Suppressor macrophage treated with lipopolysaccharide for 4 hours (primary cell): ENCODE measurements at regions not wholly inside any gene's neighbourhood (a gene's known extent, or its start where the extent isn't known, plus 50 kb on each side); places are given as distances from the start of the nearest gene placed in this dataset.
"Not testable (repeated sequence)": the region's sequence is repeated elsewhere in the genome, so short reads cannot be mapped to it uniquely, and the experiment has no call there.

Experiments used
- DNase-seq: peaks from one replicate; pipeline ENCODE4 v3.0.0-alpha.2; 2020

DNA sequence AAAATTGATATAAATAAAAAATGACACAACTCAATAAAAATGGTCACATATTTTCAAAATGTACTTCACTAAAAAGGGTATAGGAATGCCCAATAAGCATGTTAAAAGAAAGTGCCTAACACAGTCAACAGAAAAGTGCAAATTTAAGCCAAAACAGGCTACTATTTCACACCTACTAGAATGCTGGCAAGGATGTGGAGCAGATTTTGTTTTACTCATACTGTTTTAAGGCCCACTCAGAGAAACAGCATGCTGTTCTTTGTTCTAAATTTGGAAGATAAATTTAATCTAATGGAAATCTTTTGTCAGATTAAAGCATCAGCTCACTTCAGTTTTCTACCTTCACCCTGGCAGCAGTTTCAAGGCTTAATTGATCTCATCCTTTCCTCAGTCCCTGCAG is 576.8 kb upstream of the HS3ST1 start:
- no peak for DNase-seq

DNA sequence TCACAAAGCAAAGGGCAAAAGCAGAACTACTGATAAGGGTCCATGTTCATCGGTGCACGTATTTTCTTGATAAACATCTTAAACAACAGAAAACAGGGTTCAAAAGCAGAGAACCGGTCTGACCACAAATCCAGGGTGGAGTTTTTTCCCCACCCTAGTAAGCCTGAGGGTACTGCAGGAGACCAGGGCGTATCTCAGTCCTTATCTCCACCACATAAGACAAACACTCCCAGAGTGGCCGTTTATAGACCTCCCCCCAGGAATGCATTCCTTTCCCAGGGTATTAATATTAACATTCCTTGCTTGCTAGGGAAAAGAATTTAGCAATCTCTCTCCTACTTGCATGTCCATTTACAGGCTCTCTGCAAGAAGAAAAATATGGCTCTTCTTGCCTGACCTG is 567.9 kb upstream of the HS3ST1 start:
- not testable (repeated sequence) for DNase-seq

DNA sequence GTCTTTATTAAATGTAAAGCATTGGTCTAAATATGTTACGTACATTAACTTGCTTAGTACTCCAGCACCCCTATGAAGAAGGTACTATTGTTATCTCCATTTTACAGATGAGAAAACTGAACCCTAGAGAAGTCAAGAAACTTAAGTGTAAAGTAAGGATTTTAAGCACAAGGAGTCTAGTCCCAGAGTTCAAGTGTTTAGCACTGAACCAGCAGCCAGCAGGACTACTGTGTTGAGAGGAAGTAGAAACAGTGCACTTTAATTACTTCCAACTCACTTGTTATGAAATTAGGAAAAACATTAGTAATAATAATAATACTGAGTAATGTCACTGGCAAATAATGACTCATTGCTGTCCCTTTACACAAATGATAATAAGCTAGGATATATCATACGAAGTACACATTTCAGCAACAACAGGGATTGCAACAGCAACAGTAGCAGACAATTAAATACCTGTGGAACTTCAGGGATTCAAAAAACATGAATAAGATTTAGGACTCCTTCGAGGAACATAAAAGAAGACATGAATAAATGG is 548.1 kb upstream of the HS3ST1 start:
- no peak for DNase-seq

DNA sequence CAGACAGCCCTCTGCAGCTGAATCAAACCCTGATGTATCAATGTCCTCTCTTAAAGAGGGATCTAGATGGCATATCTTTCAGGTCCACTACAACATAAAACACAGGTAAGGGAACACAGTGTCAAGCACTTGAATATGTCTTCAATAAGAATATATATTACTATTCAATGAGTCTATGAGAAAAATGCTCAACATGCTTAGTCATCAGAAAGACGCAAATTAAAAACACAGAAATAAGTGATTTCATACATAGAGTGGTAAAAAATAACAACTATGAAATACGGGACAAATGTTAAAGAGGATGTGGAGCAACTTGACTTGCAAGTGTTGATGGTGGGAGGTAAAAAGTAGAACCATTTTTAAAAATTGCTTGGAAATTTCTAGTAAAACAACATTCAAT is 544.6 kb upstream of the HS3ST1 start:
- DNase-seq, result no peak

DNA sequence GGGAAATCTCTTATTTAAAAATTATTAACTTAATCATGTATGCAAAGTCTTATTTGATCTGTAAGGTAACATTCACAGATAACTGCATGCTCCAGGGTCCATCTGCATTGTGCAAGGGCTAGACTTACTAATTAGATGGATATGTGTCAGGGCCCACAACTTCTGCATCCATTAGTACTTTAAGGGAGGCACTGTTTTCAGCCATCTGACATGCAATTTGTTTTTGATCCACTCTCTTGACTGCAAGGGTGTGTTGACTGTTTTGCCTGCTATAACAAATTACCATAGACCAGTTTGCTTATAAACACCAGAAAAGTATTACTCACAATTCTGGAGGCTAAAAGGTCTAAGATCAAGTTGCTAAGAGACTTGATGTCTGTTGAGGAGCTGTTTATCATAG is 542.1 kb upstream of the HS3ST1 start:
- DNase-seq, result no peak

DNA sequence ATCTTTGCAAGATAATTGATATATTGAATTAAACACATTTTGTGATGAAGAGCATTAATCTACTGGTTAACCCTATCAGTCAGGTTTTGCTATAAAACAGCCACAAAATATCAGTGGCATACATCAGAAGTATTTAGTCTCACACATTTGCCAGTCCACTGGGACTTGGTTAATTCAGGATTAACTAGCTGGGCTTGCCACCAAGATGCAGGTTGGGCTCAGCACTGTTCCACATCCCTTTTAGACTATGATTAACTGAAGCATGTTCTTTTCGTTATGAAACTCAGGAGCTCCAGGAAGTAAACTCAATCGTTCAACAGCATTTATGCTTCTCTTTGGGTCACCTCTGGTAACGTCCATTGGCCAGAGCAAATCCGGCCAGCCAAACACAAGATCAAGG is 538.1 kb upstream of the HS3ST1 start:
- no peak for DNase-seq

DNA sequence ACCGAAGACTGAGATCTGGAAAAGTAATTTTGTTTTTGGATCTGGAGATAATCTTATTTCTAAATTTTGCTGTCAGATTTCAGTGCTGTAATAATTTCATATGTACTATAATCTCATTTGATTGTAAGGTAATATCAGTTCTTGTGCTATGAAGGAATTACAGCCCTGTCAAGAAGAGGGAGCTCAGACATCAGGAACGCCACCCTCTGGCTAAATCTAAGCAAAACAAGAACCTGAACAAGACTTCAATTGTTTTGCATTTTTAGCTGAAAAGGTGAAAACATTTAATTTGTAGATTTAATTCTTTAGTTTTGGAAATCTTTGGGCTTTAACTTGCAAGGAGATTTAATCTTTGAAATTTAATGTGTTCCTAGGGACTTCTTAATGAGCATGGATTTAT is 525.4 kb upstream of the HS3ST1 start:
- DNase-seq, result peak; percentile 33

DNA sequence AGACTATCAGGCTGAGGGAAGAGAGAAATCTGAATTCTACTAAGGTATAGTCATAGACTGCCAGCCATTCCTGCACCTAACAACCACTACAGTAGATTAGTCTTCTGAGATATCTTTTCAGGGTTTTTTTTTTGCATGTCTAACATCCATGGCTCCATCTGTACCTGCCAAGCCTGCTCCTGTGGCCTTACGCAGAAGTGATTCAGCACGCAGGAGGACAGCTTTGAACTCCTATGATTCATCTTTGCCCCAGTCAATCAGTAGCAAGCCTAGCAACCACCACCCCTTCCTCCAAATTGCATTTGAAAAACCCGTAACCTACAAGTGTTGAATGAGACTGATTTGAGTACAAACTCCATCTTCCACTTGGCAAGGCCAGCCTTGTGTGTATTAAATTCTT is 520.7 kb upstream of the HS3ST1 start:
- DNase-seq, result no peak

DNA sequence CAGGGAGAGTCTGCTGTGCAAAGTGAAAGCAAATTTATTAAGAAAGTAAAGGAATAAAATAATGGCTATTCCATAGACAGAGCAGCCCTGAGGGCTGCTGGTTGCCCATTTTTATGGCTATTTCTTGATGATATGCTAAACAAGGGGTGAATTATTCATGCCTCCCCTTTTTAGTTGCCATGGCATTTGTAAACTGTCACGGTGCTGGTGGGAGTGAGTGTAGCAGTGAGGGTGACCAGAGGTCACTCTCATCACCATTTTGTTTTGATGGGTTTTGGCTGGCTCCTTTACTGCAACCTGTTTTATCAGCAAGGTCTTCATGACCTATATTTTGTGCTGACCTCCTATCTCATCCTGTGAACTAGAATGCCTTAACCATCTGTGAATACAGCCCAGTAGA is 518.9 kb upstream of the HS3ST1 start:
- DNase-seq, result not testable (repeated sequence)

DNA sequence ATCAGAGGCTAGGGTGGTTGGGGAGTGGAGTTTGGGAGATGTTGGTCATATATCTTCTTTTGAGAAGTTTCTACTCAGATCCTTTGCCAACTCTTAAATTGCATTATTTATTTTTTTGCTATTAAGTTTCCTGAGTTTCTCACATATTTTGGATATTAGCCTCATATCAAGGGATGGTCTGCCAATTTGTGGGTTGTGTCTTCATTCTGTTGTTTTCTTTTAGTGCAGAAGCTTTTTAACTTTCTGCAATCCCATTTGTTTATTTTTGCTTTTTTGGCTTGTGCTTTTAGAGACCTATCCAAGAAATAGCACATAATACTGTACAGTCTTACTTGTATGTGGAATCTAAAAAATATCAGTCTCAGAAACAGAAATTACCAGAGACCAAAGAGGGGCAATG is 509.2 kb upstream of the HS3ST1 start:
- no peak for DNase-seq

DNA sequence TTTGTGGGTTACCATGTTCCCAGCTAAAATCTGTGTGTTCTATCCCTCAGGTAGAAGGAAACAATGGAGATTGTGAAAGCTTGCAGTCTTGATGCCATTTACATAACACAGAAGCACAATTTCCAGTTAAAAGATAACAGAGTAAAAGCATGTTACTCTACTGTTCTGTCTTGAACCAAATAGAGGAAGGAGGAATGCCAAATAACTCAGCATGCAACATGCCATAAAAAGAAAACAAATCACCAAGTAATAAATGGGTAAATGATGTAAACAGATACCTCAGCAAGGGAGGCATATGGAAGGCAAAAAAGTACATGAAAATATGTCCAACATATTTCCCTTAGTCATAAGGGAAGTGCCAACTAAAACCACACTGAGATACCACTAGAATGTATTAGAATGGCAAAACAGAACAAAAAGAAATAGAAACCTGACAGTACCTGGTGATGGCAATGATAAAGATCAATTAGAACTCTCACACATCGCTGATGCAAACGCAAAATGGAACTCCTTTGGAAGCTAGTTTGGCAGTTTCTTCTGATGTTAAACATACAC is 502.6 kb upstream of the HS3ST1 start:
- DNase-seq, result no peak

DNA sequence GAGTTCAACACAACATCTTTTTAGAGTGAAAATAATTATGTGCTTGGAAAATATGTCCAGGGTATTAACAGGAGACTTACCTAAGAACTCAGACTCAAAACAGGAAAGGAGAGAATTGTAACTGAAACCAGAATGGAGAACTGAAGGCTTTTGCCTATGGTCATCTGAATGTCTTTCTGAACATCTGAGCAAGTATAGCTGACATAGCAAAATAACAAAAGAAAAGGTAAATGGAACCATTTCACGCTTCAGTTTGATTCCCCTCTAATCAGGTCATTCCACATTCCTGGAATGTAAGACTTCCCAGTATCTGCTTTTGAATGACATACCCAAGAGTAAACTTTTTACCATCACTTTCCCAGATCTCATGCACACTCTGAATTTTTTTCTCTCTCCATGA is 500.4 kb upstream of the HS3ST1 start:
- DNase-seq, result no peak

DNA sequence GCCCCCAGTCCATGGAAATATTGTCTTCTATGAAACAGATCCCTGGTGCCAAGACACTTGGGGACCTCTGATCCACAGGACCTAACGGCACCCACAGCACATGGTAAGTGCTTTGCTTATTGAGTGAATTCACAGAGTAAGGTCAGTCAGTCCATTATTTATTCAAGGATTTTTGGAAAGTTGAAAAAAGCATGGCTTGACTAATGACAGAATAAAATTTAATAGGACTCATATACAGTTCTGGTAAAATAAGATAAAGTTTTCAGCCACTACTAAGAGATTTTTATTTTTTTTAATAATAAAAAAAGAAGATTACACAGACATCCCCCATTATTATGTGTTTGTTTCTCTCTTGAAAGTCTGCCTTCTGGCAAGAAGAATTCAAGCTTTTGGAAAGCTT is 490.6 kb upstream of the HS3ST1 start:
- no peak for DNase-seq

DNA sequence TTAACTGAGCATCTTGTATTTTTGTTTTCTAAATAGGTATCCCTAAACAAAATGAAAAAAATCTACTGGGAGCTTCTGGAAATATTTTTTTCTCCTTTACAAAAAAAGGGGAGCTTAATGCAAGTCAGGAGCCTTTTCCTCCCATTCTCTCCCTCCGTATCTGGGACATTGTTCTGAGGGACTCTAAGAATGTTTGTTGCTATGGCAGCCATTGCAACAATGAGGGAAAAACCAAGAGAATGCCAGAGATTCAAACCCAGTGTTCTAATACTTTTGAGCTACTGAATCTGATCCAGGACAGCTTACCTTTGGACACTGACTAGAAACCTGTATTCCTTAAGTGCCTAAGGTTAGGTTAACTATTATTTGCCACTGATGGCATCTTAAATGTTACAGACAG is 485.7 kb upstream of the HS3ST1 start:
- DNase-seq, result no peak

DNA sequence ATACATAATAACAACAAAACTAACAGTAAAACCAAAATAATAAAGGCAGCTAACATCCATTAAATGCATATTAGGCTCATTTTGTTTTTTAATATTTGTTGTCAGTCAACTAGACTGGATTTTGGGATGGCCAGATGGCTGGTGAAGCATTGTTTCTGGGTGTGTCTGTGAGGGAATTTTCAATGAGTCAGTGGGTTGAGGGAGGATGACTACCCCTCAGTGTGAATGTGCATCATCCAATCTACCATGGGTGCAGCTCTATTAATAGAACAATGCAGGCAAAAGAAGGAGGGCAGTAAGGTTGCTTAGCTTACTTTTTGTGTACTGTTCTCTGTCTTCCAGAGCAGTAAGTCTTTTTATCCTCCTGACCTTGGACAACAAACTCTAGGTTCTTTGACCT is 484.2 kb upstream of the HS3ST1 start:
- peak; percentile 59 for DNase-seq

DNA sequence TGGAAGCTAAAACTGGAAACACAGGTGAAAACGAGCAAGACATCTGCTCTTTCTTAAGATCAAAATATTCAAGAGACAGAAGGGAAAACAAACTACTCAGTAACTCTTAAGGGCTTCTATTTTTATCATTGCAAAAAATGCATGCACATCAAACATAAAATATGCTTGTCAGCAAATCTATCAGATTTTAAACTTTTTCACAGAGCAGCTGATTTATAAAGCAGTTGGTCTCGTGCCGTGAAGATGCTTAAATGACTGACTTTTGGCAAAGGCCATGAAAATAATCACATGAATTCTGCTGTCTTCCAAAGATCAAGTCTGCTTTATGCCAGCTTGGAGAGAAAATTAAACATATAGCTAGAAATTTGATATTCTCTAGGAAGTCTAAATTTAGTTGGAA is 482.1 kb upstream of the HS3ST1 start:
- no peak for DNase-seq

DNA sequence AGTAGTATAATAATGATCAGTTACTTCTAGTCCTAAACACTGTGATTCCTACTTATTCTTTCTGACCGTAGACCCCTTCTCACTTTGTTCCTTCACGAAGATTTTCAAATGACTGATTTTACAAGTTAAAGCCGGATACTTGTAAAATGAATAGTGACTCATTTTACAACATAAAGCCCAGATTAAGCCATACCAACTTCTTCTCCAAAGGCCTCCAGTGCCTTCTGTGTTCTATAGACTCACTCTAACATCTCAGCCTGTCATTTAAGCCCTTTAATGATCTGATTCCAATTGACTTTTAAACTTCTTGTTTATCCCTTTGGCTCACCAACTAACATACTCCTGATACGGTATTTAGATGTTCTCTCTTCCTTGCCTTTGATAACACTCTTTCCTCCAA is 480.0 kb upstream of the HS3ST1 start:
- no peak for DNase-seq

DNA sequence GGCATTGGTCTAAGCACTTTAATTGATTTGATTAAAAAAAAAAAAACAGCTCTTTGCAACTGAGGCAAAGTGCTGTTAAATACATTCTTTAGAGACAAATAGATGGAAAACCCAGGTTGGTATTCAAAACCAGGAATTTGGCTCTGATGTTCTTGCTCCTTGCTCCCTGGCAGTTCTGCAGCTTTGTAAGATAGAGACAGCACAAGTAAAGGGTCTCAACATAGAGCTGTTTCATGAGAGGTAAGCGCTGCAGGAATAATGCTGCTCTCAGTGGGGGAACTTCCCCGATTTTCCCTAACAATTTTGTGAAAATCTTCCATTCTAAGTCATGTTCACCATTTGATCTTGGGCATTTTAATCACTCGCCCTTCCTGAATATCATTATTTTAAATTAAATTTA is 479.5 kb upstream of the HS3ST1 start:
- no peak for DNase-seq

DNA sequence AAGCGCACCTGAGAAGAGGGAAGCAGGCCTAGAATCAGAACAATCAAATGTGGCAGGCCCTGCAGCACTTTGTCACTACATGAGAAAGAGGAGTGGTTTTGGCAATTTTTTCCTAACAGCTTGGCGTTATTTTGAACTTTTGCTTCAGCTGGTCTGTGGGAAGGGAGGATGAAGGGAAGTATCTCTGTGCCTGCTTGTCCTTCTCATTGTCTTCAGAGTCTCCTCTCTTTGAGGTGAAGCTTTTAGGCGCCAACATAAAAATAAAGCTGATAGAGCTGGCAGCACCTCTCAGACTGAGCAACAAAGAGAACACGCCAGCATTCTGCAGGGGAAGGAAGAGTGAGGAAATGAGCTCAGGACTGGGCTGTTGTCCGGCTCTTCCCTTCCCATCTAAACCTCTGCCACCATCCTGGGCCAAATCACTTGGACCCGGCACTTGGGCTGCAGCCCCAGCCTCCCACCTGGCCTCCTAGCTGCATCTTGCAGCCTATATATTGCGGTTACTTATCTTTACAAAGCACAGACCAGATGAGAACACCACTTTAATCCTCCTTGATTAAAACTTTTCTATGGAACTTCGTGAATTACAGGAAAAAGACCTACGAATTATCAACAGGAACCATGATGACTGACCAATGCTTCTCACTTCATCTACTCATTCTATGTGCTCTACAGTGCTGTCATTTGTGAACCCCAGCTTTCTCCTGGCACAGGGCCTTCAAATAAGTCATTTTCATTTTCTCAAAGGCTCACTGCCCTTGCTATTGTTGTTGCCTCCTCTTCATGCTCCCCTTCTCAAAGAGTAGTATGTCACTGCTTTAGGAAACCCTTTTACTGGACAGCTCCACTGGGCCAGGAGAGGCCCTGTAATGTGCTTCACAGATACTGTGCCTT is 476.4 kb upstream of the HS3ST1 start:
- DNase-seq, result no peak

DNA sequence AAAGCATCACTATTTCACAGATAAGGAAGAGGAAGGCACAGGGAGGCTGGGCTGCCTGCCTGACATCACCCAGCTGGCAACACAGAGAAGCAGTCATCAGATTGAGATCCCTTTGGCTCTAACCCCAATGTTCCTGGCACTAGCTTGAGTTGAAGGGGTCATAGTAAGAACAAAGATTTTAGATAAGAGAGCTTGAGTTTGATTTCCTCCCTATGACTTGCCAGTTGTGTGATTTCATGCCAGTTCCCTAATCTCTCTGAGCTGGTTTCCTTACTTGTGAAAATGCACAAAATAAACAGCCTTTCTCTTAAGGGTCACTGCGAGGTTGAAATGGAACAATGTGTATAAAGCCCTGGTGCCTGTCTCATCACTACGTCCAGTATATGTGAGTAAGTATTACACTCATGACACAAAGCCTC is 475.4 kb upstream of the HS3ST1 start:
- DNase-seq, result peak; percentile 3

DNA sequence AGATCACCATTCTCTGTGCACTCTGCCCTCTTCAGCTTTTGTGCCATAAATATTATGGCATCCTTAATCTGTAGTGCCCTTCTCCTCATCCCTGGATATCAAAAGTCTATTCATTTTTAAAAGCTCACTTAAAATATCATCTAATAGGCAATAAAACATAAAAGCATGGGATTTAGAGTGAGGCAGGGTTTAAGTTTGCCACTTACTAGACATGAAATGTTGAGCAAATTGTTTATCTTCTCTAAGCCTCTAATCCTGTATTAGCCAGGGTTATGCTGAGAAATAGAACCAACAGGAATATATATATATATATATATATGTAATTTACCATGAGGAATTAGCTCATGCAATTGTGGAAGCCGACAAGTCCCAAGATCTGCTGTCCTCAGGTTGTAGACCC is 472.4 kb upstream of the HS3ST1 start:
- DNase-seq, result no peak

DNA sequence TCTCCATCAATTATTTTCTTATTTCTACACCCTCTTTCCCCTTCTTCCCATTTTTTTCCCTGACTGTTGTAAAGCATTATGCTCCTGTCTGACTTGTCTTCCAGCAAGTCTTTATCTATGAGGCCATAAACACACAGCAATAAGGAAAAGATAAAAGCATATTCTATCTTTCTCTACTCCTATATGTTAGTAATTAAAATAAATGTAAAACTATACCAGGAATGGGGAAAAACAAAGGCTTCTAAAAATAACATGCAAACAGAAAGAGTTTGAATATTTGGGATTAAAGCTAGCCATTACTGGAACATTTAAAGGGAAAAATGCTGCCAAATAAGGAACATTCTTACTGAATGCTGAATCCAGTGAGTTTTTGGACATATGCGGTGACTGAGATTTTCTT is 471.7 kb upstream of the HS3ST1 start:
- DNase-seq, result no peak

DNA sequence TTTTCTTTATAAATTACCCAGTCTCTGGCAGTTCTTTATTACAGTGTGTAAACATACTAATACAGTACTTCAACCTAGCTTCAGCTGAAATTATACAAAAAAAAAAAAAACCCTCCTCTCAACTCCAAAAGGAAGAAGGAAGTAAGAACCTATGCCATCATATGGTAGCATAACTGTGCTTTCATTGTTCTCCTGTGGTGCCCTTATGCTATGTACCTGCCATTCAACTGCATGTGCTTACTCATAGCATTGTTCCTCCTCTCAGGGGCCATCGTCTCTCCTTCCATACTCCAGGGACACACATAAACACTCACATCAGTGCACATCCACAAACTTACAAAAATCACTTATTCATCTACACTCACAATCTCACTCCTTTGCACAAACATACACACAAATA is 470.1 kb upstream of the HS3ST1 start:
- DNase-seq, result no peak

DNA sequence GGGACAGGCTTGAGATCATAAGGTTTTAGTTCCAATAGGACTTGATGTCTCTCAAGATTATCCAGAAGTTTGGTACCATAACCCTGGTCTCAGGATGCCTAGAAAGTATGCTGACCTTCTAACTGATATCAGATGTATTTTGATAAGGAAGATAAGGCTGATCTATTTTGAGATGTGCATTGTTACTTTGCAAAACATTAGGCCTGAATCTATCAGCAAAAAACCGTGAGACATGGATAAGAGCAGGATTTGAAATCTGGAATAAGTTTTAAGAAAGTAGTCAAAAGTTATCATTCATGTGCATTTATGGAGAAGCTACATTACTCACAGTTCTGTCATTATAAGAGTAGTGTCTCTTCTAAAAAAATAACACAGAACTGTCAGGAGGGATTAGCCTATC is 467.1 kb upstream of the HS3ST1 start:
- no peak for DNase-seq

DNA sequence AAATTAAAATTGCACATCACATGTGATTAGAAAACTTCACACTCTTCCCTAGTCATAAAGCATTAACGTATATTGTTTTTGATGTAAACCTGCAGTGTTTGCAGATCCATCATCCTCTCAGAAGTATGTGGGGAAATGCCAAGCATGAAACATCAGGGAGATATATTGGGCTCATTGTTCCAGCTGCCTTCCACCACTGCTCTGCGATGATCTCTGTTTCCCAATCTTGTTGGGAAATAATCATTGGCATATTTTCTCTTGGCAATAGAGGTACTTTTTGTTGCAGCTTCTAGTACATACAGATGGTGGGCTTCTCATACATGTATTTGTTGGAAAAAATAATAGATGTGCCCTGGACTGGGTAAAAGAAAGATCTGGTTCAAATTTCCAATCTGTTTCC is 466.3 kb upstream of the HS3ST1 start:
- no peak for DNase-seq
